C4-2B (cell line): ENCODE measurements at regions not wholly inside any gene's neighbourhood (a gene's known extent, or its start where the extent isn't known, plus 50 kb on each side); places are given as distances from the start of the nearest gene placed in this dataset.

Source experiments
- ZFX ChIP-seq: fragments of 450-650 bp; IDR thresholded peaks from 2 replicates; pipeline ENCODE4 v1.6.1; 2017
- TF ChIP-seq, protein P1 (sequence below): fragments of 450-650 bp; conservative IDR thresholded peaks from 2 replicates; pipeline ENCODE4 v1.5.1; 2017; ENCODE audit warnings: mild to moderate bottlenecking

DNA sequence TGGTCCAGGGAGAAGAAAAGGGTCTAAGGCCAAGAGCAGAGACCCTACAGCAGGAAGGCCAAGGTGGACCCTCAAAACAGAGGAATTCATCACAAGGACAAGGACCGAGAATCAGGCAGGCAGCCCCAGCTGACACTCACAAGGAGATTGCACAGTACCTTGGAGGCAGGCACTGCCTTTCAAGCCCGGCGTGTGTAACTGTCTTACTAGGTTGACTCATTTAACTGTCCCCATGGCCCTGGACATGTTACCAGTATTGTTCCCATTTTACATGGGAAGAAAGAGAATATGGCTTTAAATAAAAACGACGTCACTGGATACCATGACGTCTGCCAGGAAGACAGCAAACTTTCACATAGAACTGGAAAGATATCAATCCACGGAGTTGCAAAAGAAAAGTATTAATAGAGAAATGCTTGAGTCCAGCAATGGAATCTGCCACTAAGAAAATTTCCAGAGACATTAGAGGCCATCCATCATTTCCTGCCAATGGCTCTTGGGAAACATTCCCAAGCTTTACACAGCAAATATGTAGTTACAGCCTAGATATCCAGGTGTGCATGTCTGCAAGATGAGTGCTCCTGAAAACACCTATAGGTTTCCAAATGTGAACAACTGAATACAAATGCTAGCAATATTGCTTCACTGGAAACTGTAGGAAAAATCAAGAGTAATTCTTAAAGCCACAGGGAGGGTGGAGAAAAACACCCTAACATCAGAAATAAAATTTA is 111.5 kb upstream of the RPS6KA2 start:
- TF ChIP-seq, protein P1, sequence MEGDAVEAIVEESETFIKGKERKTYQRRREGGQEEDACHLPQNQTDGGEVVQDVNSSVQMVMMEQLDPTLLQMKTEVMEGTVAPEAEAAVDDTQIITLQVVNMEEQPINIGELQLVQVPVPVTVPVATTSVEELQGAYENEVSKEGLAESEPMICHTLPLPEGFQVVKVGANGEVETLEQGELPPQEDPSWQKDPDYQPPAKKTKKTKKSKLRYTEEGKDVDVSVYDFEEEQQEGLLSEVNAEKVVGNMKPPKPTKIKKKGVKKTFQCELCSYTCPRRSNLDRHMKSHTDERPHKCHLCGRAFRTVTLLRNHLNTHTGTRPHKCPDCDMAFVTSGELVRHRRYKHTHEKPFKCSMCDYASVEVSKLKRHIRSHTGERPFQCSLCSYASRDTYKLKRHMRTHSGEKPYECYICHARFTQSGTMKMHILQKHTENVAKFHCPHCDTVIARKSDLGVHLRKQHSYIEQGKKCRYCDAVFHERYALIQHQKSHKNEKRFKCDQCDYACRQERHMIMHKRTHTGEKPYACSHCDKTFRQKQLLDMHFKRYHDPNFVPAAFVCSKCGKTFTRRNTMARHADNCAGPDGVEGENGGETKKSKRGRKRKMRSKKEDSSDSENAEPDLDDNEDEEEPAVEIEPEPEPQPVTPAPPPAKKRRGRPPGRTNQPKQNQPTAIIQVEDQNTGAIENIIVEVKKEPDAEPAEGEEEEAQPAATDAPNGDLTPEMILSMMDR: no peak
- no peak for TF ChIP-seq ZFX
